GM21619 (cell line): ENCODE measurements at regions not wholly inside any gene's neighbourhood (a gene's known extent, or its start where the extent isn't known, plus 50 kb on each side); places are given as distances from the start of the nearest gene placed in this dataset.

Experiments used
- ATAC-seq: cut with Tn5 transposase; IDR thresholded peaks from one replicate; pipeline ENCODE4 v1.9.1; 2021; ENCODE audit not compliant: unreplicated experiment

DNA sequence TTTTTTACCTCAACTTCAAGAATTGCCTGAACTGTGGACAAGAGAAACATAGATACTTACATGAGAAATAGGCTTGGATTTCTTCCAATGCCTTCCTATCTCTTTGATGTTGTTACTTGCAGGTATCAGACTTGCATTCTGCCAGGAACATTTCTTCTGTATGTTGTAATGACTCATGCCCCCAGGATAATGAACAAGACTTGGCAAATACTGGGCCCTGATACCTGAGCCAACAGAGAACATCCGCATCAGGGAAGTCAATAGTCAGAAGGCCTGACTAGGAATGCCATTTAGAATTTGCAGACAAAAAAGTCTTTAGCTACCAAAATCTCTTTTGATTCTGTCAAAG lies 273.7 kb upstream of the KIRREL3 start:
- no peak for ATAC-seq

GRCh38 chr11:127273593-127274327 lies 273.2 kb upstream of the KIRREL3 start:
- ATAC-seq = no peak

DNA sequence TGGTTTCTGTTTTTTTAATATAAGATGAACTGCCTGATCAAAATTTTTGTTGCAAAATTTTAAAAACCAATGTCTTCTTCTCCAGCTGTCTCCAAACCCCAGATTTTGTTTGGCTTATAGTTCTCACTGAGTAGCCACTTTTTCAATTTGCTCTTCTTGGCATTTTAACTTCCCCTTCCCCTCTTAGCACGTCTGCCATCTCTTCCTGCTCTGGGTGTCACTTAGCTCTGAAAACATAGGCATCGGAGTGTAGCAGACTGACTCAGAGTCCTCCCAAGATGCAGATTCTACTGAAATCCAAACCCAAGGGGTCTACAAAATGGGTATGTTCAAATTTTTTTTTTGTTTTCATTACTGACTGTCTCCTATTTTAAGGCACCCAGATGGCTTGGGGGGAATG lies 270.3 kb upstream of the KIRREL3 start:
- no peak for ATAC-seq

- ATAC-seq = no peak
Measured at GRCh38 chr11:127269911-127270310, 269.3 kb upstream of the KIRREL3 start.

DNA sequence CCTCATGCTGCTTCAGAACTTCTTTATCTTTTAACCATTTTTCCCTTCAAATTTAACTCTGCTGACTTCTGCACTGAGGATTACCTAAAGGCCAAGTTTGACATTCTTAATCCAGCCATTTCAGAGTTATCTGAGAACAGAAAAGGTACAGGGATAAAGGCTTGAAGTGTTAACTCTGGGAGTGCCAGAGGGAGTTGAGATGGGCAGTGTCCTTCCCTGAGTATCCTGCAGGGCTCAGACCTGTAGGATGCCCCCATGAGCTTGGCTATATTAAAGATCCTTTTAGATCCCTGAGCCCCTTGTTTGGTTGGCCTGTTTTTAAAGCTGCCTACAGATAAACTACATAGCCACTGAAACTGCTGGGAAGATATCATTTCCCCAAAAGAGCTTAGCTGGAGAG lies 268.4 kb upstream of the KIRREL3 start:
- no peak for ATAC-seq

DNA sequence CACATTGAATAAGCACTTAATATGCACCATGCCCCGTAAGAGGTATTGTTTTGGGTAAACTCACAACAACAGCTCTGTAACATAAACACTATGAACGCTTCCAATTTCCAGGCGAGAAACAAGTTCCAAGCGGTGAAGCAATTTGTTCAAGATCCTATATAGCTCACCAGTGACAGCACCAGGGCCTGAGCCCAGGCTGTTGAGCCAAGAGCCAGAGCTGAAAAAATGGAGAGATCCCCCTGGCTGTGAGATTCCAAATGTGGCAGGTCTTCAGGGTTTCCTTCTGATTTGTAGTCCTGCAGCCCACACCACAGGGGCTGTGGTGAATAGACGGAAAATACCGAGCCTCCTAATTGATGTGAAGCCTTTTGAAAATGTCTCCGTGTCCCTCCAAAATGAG lies 268.0 kb upstream of the KIRREL3 start:
- ATAC-seq = no peak

DNA sequence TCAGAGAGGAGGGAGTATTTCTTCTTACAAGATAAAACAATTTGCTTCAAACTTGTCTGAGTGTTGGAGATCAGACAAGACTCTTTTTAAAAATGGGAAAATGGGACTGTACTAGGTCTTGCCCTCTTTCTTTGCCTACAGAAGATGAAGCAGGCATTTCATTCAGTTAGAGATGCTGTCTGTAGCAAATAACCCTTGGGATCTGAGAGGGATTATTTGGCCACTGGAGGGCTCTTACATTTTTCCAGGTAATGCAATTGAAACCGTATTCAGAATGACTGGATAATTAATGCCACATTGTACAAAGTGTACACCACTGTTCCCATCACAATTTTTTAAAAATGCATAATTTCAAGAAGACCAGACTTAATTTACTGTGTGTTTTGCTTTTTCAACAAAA lies 258.5 kb upstream of the KIRREL3 start:
- no peak for ATAC-seq

- ATAC-seq = no peak
Measured at GRCh38 chr11:127255209-127255608, 254.6 kb upstream of the KIRREL3 start.

DNA sequence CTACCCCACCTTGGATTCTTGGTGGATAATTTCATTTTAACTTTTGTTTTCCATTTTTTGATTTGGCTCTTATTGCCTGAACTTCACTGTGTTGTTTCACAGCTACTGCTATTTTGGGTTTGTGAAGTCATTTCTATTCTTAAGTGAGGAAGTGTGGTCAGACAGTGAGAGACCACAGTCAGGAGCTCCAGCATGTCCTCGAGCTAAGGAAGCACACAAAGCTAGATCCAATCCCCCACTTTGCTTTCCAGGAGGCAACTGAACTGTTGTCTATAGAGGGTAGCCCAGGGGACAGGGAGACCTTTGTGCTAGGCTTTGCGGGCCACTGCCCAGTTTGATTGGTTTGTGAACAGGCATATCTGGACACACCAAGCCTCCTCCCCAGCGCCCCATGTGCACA lies 251.8 kb upstream of the KIRREL3 start:
- ATAC-seq = no peak

DNA sequence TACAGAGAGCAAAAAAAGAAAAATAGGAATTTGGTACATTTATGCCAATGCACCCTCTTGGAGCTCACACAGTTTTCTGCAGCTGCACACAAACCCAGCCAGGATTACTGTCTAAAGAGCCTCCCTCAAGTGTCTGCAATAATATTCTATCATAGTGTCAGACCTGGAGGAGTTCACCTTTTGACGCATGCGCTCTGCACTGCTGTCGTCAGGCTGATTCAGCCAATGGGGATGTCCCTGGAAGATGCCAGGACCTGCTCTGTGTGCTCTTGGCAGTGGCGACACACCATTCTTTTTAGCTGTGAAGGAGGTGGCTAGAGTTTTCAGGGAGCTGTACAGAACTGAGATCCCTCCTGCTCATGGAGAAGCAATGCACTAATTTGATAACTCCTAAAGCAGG lies 249.0 kb upstream of the KIRREL3 start:
- no peak for ATAC-seq

GRCh38 chr11:127248476-127248875 lies 247.9 kb upstream of the KIRREL3 start:
- ATAC-seq = no peak

GRCh38 chr11:127247261-127247851 lies 246.8 kb upstream of the KIRREL3 start:
- no peak for ATAC-seq

DNA sequence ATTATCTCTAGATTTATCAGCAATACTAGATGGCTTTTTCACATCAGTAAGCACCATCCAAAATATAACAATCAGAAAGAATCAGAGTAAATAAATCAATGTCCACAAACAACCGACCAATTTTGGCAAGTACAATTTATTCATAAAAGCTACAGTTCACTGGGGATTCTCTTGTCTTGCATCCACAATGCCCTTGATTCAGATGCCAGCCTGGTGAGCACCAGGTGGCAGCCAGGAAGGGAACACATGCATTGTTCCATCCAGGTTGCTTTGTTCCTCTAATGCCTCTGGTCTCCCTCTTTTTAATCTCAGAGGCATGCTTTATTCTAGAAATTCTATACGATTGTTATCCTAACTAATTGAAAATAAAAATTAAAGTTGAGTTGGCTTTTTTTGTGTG lies 242.1 kb upstream of the KIRREL3 start:
- no peak for ATAC-seq

DNA sequence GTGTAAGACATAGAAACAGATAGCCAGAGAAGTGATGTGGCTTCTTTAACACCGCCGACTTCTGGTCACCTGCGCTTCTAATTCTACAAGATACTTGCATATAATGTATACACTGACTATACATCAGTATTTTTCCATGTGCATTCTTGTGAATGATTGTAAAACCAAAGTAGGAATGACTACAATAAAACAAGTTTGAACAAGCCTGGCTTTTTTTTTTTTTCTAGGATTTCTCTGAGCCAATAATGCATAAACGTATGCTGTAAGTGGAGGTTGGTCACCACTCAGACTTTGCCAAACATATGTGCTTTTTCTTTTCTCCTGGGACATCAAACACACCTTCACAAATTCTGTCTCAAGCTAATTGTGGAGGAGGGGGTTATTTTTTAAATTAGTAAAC lies 237.8 kb upstream of the KIRREL3 start:
- no peak for ATAC-seq

GRCh38 chr11:127236776-127237175 lies 236.2 kb upstream of the KIRREL3 start:
- ATAC-seq = no peak

- no peak for ATAC-seq
Measured at GRCh38 chr11:127233998-127234397, 233.4 kb upstream of the KIRREL3 start.

- ATAC-seq = no peak
Measured at GRCh38 chr11:127230392-127230791, 229.8 kb upstream of the KIRREL3 start.

GRCh38 chr11:127226949-127227348 lies 226.4 kb upstream of the KIRREL3 start:
- ATAC-seq = no peak

DNA sequence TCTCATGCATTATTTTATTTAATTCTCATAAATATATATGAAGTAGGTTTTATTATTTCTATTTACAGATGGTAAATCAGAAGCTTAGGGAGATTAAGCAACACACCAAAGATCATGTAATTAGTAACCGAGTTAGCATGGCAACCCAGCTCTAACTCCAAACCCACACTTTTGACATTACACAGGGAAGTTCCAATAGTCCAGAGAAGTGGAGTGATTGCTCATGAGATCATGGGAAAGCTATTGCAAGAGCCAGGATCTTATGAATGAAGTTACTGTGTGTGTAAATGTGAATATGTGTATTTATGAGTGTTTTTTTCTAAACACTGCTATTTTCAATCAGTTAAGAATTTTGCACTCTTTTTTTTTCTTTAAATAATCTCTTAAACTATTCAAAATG lies 225.8 kb upstream of the KIRREL3 start:
- ATAC-seq = no peak

GRCh38 chr11:127225619-127226018 lies 225.0 kb upstream of the KIRREL3 start:
- ATAC-seq = no peak

DNA sequence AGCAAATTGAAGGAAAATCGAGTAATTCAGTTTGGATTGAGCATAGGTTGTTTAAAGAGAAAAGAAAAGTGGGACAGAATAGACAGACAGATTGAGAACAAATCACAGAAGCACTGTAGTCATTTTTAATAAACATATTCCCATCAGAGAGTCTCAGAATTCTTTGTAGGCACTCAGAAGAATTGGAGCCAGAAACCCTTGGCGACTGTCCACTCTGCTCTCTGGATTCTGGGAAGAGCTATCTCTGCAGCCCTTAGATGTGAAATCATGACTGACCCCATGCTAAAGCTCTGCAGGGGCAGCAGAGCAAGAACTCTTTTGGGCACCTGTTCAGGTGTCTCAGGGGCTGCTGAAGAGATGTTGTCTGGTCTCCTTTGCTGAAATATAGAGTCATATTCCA lies 223.7 kb upstream of the KIRREL3 start:
- no peak for ATAC-seq

DNA sequence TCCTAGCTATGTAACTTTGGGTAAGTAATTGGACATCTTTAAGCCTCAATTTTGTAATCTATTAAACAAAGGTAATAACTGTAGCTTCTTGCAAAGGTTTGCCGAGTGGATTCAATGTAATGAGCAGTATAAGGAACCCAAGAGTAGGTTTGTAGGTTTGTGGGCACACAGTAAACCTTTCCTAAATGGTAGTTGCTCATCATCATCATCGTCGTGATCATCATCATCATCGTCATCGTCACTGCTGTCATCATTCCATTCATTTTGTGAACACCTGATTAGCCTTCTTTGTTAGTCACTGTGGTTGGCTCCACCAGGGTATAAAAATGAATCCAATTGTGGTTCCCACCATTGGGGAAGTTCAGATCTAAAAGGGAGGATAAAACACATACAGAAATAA lies 223.1 kb upstream of the KIRREL3 start:
- no peak for ATAC-seq

GRCh38 chr11:127223026-127223425 lies 222.5 kb upstream of the KIRREL3 start:
- ATAC-seq = no peak
